ENCODE measurements at regions not wholly inside any gene's neighbourhood (a gene's known extent, or its start where the extent isn't known, plus 50 kb on each side); places are given as distances from the start of the nearest gene placed in this dataset.

DNA sequence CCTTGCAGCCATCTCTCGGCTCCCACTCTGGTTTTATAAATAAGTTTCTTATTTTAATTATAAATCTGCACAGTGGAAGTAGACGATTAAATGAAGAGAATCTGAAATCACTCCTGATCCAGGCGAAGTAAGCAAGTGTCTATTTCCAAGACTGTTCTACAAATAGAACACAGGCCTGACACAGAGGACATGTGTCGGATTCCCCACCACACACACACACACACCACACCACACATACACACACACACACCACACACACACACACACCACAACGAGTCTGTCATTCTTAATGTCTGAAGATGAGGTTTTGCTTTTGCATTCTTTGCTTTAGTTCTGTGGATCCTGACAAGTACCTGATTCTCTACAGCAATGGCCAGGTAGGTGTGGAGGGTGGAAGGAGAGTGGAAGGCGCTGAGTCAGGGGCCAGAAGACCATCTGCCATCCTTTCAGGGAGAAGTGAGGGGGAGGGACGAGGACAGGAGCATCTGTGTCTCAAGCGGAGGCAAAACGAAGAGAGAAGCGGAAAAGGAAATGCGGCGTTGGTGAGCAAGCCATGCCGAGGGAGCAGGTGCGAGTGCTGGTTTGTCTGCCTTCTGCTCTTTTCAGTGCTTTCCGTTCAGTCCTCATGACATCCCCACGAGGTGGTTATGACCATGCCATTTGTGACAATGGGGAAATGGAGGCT lies 110.2 kb downstream of the TEX26 start:
- Histone ChIP-seq H3K27ac (ENCODE audit: low read depth, low read length) (no peak overlapping the region), H3K27me3 (ENCODE audit: control insufficient read depth in 3 of 3, insufficient read depth in 3 of 3, low read length in 3 of 3) (peaks cover 0 to 9% (median 3%) of the 10 kb centered on the region in 3 donors), H3K9ac (ENCODE audit: low read depth in 1 of 3, low read length in 3 of 3) (no peak overlapping the region), H3K4me1 (ENCODE audit: control insufficient read depth in 3 of 3, insufficient read depth in 3 of 3, low read length in 3 of 3) (peaks cover 8 to 9% (median 8%) of the 10 kb centered on the region in 3 donors), H3K36me3 (ENCODE audit: control insufficient read depth in 3 of 3, insufficient read depth in 3 of 3, low read length in 3 of 3) (no peaks in the 10 kb centered on the region), H3K4me3 (ENCODE audit: low read length in 3 of 3) (no peak overlapping the region), H3K9me3 (ENCODE audit: control insufficient read depth in 3 of 3, low read length in 3 of 3) (no peaks in the 10 kb centered on the region)

- H3K4me1 ChIP-seq (ENCODE audit: control insufficient read depth in 3 of 3, insufficient read depth in 3 of 3, low read length in 3 of 3): peaks cover 6 to 8% (median 7%) of the 10 kb centered on the region in 3 donors
These were observed 109.6 kb downstream of the TEX26 start for GRCh38 chr13:31042049-31042448.

GRCh38 chr13:31038834-31039552 lies 106.5 kb downstream of the TEX26 start:
- H3K9me3 ChIP-seq (ENCODE audit: control insufficient read depth in 3 of 3, low read length in 3 of 3): no peaks in the 10 kb centered on the region
- no peaks in the 10 kb centered on the region for H3K4me1 ChIP-seq (ENCODE audit: control insufficient read depth in 3 of 3, insufficient read depth in 3 of 3, low read length in 3 of 3)
- peaks cover 0 to 11% (median 5%) of the 10 kb centered on the region in 3 donors for H3K27me3 ChIP-seq (ENCODE audit: control insufficient read depth in 3 of 3, insufficient read depth in 3 of 3, low read length in 3 of 3)
- no peak overlapping the region for H3K27ac ChIP-seq (ENCODE audit: low read depth, low read length)
- H3K36me3 ChIP-seq (ENCODE audit: control insufficient read depth in 3 of 3, insufficient read depth in 3 of 3, low read length in 3 of 3): no peaks in the 10 kb centered on the region
- H3K9ac ChIP-seq (ENCODE audit: low read depth in 1 of 3, low read length in 3 of 3): no peak overlapping the region
- no peak overlapping the region for H3K4me3 ChIP-seq (ENCODE audit: low read length in 3 of 3)

More at GRCh38 chr13:31042049-31042448, 109.6 kb downstream of the TEX26 start:
- Histone ChIP-seq H3K9me3 (ENCODE audit: control insufficient read depth in 3 of 3, low read length in 3 of 3) (no peaks in the 10 kb centered on the region), H3K27ac (ENCODE audit: low read depth, low read length) (no peak overlapping the region), H3K36me3 (ENCODE audit: control insufficient read depth in 3 of 3, insufficient read depth in 3 of 3, low read length in 3 of 3) (no peaks in the 10 kb centered on the region), H3K9ac (ENCODE audit: low read depth in 1 of 3, low read length in 3 of 3) (no peak overlapping the region), H3K27me3 (ENCODE audit: control insufficient read depth in 3 of 3, insufficient read depth in 3 of 3, low read length in 3 of 3) (peaks cover 0 to 7% (median 7%) of the 10 kb centered on the region in 3 donors), H3K4me3 (ENCODE audit: low read length in 3 of 3) (no peak overlapping the region)

DNA sequence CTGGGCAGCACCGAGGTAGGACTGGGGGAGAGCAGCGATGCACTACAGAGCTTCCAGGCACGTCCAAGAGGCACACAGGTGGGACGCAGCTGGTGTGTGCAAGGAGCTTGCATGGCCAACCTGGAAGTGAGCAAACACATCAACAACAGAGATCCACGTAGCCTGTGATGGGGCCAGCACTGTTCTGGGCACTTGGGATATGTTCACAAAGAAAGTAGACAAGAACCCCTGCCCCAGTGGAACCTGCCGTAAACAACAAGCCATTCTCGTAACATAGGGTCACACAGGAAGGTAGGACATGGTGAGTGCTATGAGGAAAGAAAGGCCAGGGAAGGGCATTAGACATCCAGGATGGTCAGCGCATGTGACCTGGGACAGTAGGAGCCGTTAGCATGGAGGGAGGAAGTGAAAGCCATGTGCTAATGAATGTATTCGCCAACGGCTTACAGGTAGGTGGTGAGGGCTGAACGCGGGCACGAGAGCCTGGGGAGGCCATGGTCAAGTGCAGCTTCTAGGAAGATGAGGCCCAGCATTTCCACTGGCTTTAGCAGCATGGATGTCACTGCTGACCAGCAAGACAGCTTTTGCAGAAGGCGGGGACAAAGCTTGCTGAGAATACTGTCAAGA lies 105.5 kb downstream of the TEX26 start:
- Histone ChIP-seq H3K4me3 (ENCODE audit: low read length in 3 of 3) (no peak overlapping the region), H3K27me3 (ENCODE audit: control insufficient read depth in 3 of 3, insufficient read depth in 3 of 3, low read length in 3 of 3) (peaks cover 0 to 11% (median 5%) of the 10 kb centered on the region in 3 donors), H3K36me3 (ENCODE audit: control insufficient read depth in 3 of 3, insufficient read depth in 3 of 3, low read length in 3 of 3) (no peaks in the 10 kb centered on the region), H3K4me1 (ENCODE audit: control insufficient read depth in 3 of 3, insufficient read depth in 3 of 3, low read length in 3 of 3) (no peaks in the 10 kb centered on the region), H3K27ac (ENCODE audit: low read depth, low read length) (no peak overlapping the region), H3K9ac (ENCODE audit: low read depth in 1 of 3, low read length in 3 of 3) (no peak overlapping the region), H3K9me3 (ENCODE audit: control insufficient read depth in 3 of 3, low read length in 3 of 3) (no peaks in the 10 kb centered on the region)

DNA sequence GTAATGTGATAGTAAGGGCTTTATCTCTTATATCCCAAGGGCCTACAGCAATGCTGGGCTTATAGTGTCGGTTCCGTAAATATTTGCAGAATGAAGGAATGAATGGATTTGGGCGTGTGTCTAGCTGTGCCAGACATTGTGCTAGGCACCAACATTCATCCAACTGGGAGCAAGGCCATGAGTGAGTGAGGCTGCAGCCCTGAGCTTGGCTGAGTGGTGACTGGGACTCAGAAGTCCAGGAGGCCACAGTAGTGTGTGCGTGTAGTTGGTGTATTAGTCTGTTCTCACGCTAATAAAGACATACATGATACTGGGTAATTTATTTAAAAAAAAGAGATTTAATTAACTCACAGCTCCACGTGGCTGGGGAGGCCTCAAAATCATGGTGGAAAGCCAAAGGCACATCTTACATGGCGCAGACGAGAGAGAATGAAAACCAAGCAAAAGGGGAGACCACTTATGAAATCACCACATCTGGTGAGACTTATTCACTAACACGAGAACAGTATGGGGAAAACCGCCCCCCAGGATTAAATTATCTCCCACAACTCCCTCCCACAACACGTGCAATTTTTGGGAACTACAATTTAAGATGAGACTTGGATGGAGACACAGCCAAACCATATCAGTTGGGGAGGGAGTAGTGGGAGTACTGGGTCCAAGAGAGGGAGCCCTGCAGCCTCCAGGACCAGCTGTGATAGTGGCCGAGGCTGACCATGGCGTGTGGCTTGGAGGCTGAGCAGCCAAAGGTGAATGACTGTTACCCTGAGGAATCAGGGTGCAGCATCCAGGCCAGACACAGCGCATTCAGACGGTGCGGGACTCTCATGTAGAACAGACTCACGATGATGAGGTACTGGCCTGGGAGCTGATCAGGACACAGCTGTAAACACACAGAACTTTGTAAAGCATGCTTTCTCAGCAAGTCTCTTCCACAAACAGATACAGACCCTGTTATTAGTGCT lies 104.6 kb downstream of the TEX26 start:
- no peaks in the 10 kb centered on the region for H3K36me3 ChIP-seq (ENCODE audit: control insufficient read depth in 3 of 3, insufficient read depth in 3 of 3, low read length in 3 of 3)
- no peak overlapping the region for H3K9ac ChIP-seq (ENCODE audit: low read depth in 1 of 3, low read length in 3 of 3)
- H3K4me3 ChIP-seq (ENCODE audit: low read length in 3 of 3): no peak overlapping the region
- no peaks in the 10 kb centered on the region for H3K9me3 ChIP-seq (ENCODE audit: control insufficient read depth in 3 of 3, low read length in 3 of 3)
- H3K27me3 ChIP-seq (ENCODE audit: control insufficient read depth in 3 of 3, insufficient read depth in 3 of 3, low read length in 3 of 3): peaks cover 0 to 11% (median 5%) of the 10 kb centered on the region in 3 donors
- no peak overlapping the region for H3K27ac ChIP-seq (ENCODE audit: low read depth, low read length)
- H3K4me1 ChIP-seq (ENCODE audit: control insufficient read depth in 3 of 3, insufficient read depth in 3 of 3, low read length in 3 of 3): no peaks in the 10 kb centered on the region

- H3K9ac ChIP-seq (ENCODE audit: low read depth in 1 of 3, low read length in 3 of 3): no peak overlapping the region
- no peaks in the 10 kb centered on the region for H3K4me1 ChIP-seq (ENCODE audit: control insufficient read depth in 3 of 3, insufficient read depth in 3 of 3, low read length in 3 of 3)
- H3K9me3 ChIP-seq (ENCODE audit: control insufficient read depth in 3 of 3, low read length in 3 of 3): no peaks in the 10 kb centered on the region
- no peaks in the 10 kb centered on the region for H3K36me3 ChIP-seq (ENCODE audit: control insufficient read depth in 3 of 3, insufficient read depth in 3 of 3, low read length in 3 of 3)
- no peak overlapping the region for H3K27ac ChIP-seq (ENCODE audit: low read depth, low read length)
- peaks cover 0 to 11% (median 6%) of the 10 kb centered on the region in 3 donors for H3K27me3 ChIP-seq (ENCODE audit: control insufficient read depth in 3 of 3, insufficient read depth in 3 of 3, low read length in 3 of 3)
- H3K4me3 ChIP-seq (ENCODE audit: low read length in 3 of 3): no peak overlapping the region
These were observed 102.9 kb downstream of the TEX26 start for GRCh38 chr13:31035185-31035965.

DNA sequence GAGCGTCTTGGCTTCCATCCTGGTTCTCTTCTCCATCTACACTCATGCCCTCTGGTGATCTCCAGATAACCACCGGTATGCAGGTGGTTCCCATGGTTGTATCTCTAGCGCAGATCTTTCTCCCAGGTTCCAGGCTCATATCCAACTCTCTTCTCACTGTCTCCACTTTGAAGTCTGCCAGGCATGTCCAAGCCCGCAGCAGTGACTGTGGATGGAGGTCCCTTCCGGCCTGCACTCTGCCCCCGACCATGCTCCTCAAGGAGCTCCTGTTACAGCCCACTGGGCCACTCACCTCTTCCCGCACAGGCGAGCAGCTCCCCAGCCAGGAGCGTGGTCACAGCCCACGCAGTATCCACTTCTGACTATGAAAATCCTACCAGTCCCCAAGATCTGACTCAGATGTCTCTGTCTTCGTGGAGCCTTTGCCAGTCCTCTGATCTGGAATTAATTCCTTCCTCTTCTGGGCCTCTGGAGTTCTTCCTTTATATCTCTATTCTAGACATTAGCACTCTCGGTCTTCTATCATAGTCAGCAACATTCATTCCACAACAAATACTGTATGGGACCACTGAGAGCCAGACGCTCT lies 100.2 kb downstream of the TEX26 start:
- Histone ChIP-seq H3K9ac (ENCODE audit: low read depth in 1 of 3, low read length in 3 of 3) (no peak overlapping the region), H3K27me3 (ENCODE audit: control insufficient read depth in 3 of 3, insufficient read depth in 3 of 3, low read length in 3 of 3) (peaks cover 0 to 9% (median 6%) of the 10 kb centered on the region in 3 donors), H3K9me3 (ENCODE audit: control insufficient read depth in 3 of 3, low read length in 3 of 3) (no peaks in the 10 kb centered on the region), H3K27ac (ENCODE audit: low read depth, low read length) (no peak overlapping the region), H3K36me3 (ENCODE audit: control insufficient read depth in 3 of 3, insufficient read depth in 3 of 3, low read length in 3 of 3) (no peaks in the 10 kb centered on the region), H3K4me3 (ENCODE audit: low read length in 3 of 3) (no peak overlapping the region), H3K4me1 (ENCODE audit: control insufficient read depth in 3 of 3, insufficient read depth in 3 of 3, low read length in 3 of 3) (no peaks in the 10 kb centered on the region)

DNA sequence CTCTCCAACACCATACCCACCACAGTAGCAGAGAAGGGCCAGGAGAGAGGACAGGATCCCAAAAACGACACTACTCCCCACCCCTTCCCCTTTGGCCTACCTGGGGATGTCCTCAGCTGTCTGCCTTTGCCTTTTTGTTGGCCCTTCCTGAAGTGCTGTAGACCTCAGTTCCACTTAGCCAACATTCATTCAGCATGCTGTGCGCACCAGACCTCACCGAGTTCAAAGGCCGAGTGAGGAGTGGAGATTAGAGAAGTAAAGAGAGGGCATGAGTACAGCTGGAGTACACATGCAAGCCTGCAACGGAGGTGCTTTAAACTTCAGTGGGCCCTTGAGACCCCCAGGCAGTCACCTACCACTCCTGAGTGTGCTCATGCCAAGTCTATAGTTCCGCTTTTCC lies 99.0 kb downstream of the TEX26 start:
- Histone ChIP-seq H3K27me3 (ENCODE audit: control insufficient read depth in 3 of 3, insufficient read depth in 3 of 3, low read length in 3 of 3) (peaks cover 0 to 6% (median 2%) of the 10 kb centered on the region in 3 donors), H3K27ac (ENCODE audit: low read depth, low read length) (no peak overlapping the region), H3K4me1 (ENCODE audit: control insufficient read depth in 3 of 3, insufficient read depth in 3 of 3, low read length in 3 of 3) (no peaks in the 10 kb centered on the region), H3K4me3 (ENCODE audit: low read length in 3 of 3) (no peak overlapping the region), H3K9me3 (ENCODE audit: control insufficient read depth in 3 of 3, low read length in 3 of 3) (no peaks in the 10 kb centered on the region), H3K9ac (ENCODE audit: low read depth in 1 of 3, low read length in 3 of 3) (no peak overlapping the region), H3K36me3 (ENCODE audit: control insufficient read depth in 3 of 3, insufficient read depth in 3 of 3, low read length in 3 of 3) (no peaks in the 10 kb centered on the region)

- Histone ChIP-seq H3K9me3 (ENCODE audit: control insufficient read depth in 3 of 3, low read length in 3 of 3) (no peaks in the 10 kb centered on the region), H3K36me3 (ENCODE audit: control insufficient read depth in 3 of 3, insufficient read depth in 3 of 3, low read length in 3 of 3) (no peaks in the 10 kb centered on the region), H3K4me3 (ENCODE audit: low read length in 3 of 3) (no peak overlapping the region), H3K27ac (ENCODE audit: low read depth, low read length) (no peak overlapping the region), H3K9ac (ENCODE audit: low read depth in 1 of 3, low read length in 3 of 3) (no peak overlapping the region), H3K4me1 (ENCODE audit: control insufficient read depth in 3 of 3, insufficient read depth in 3 of 3, low read length in 3 of 3) (no peaks in the 10 kb centered on the region), H3K27me3 (ENCODE audit: control insufficient read depth in 3 of 3, insufficient read depth in 3 of 3, low read length in 3 of 3) (peaks cover 0 to 3% (median 2%) of the 10 kb centered on the region in 3 donors)
These were observed 96.6 kb downstream of the TEX26 start for GRCh38 chr13:31029102-31029501.
